ENCODE measurements at regions not wholly inside any gene's neighbourhood (a gene's known extent, or its start where the extent isn't known, plus 50 kb on each side); places are given as distances from the start of the nearest gene placed in this dataset.

GRCh38 chr4:178633263-178633662 lies 1191.0 kb upstream of the AGA start:
- no peak for DNase-seq

- no peak for DNase-seq
Measured at GRCh38 chr4:178664621-178665020, 1222.4 kb upstream of the AGA start.

- DNase-seq, result no peak
Measured at GRCh38 chr4:178665916-178666315, 1223.7 kb upstream of the AGA start.

DNA sequence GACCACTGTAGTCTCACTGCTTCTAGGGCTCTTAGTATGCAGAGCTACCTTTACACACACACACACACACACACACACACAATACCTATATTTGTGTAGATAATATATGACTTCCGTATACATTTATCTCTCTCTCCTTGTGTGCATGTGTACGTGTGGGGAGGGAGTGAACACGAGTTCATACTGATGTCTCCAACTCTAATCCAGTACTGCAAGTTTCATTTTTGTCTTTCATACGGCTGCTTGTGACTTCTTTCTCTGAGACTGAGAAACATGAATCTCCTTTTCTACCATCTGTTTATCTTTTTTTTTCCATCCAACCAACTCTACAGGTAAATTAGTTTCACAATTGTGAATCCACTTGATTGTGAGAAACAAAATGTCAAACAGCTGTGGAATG lies 1229.5 kb upstream of the AGA start:
- DNase-seq, result no peak

DNA sequence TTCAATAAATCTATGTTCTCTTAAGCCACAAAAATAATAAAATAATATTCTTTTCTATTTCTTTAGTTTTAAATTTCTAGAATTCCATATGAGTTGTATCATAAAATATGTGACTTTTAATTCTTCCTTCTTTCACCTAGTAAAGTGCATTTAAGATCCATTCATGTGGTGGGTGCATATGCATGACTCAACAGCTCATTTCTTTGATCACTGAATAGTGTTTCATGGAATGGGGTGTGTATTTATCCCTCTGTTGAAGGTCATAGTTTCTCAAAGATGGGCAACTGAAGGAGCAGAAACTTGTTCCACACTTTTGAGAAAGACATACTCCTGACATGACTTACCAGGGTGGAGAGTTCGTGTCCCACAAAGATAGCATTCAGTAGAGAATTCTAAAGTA lies 1230.3 kb upstream of the AGA start:
- DNase-seq, result no peak

GRCh38 chr4:178681871-178682270 lies 1239.6 kb upstream of the AGA start:
- DNase-seq, result no peak

DNA sequence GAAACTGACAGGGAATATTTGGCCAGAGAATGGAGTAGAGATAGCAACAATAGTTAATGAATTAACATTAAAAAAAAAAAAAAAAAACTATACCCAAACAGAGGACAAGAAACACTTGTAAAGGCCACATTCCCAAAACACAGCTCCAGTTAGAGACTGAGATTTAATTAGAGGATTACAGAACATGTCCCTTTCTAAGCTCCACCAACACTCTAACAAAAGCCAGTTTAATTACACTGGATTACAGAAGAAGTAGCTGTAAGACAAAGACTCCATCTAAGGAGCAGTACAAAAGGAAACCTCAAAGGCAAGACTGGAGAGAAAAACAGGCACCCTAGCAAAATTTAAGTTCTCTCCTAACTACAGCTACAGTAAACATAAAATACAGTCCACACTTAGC lies 1247.7 kb upstream of the AGA start:
- DNase-seq, result no peak

DNA sequence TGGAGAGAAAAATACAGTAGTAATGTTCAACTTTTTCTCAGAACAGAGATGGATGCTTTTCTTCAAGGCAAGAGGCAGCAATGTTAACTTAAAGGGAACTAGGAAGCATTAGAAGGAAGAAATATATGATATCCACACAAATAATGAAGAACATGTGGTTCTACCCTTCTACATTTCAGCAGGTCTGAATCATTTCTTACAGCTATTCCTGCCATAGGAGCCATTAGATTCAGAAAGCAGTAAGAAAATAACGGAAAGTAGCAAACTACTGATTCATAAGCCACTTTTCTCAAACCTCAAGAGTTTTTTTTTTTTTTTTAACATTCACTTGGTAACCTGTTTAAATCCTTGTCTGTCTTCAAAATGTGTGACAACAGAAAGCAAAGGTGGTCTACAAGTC lies 1251.6 kb upstream of the AGA start:
- no peak for DNase-seq

GRCh38 chr4:178696515-178696914 lies 1254.3 kb upstream of the AGA start:
- no peak for DNase-seq

DNA sequence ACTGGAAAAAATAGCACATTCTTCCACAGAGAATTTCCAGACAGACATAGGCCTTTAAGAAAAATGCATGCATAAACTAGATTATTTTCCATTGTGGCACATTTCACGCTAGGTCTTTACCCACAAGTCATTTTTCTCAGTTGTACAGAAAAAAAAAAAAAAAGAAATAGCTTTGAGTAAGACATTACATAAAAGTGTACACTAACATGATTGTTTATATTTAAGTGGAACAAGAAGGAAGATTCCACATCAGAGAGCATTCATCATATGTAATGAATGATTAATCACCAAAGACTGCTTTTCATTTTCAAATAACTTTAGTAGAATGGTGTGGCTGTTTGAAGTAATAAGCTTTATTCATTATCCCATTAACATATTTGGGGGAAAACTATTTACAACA lies 1270.2 kb upstream of the AGA start:
- no peak for DNase-seq

DNA sequence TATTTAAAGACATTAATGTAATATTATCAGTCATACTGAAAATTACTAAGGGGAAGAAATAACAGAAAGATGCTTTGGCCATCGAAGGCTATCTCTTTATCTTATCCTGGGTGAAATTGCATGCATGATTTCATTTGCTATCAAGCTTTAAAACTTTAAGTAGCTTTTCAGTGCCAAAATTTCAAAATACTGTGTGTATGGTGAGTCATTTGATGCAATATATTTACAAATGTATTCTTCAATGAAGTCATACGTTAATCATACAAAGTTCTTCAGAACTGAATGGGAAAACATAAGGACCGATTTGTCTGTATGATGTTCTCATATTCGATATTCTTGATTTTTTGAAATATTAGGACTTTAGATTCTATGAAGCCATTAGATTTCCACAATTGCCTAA lies 1295.8 kb upstream of the AGA start:
- DNase-seq, result no peak

GRCh38 chr4:178745203-178745602 lies 1303.0 kb upstream of the AGA start:
- DNase-seq, result no peak

- no peak for DNase-seq
Measured at GRCh38 chr4:178752954-178753525, 1310.8 kb upstream of the AGA start.

GRCh38 chr4:178778496-178778895 lies 1336.3 kb upstream of the AGA start:
- no peak for DNase-seq

- DNase-seq, result no peak
Measured at GRCh38 chr4:178781779-178782178, 1339.5 kb upstream of the AGA start.

- DNase-seq, result no peak
Measured at GRCh38 chr4:178784491-178784890, 1342.3 kb upstream of the AGA start.

DNA sequence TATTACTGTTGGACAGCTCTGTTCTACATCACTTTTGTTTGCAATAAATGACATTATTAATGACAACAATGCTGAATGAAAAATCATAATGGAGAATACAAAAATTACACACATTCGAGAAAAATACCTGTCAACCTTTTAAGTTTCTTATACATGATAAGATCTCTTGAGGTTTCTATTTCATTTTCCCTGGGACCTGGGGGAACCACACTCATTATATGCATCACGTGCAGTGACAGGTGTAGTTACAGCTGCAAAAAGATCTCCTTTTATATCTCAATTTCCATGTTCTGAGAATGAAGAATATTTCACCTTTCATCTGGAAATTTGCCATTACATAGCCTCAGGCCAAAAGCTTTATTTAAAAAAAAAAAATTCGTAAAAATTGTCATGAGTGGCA lies 1347.0 kb upstream of the AGA start:
- DNase-seq, result no peak

DNA sequence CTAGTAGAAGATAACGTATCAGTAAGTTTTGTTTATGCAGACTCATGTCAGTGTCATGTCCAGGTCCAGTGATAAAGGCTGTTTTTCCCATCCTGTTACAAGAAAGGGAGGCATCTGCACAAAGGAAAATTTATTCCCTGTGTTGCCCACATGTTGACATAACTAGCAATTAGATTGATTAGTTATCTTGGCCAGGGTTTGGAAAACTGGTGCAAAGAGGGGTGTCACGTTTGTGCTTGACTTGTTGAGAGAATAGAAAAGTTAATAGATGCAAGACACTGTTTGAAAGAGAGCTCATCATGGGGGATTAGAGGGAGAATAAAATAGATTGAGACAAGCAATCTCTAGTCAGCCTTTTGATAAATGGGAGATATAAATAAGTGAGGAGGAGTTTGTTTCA lies 1357.0 kb upstream of the AGA start:
- DNase-seq, result no peak

- no peak for DNase-seq
Measured at GRCh38 chr4:178808106-178808505, 1365.9 kb upstream of the AGA start.

- DNase-seq, result no peak
Measured at GRCh38 chr4:178809921-178810320, 1367.7 kb upstream of the AGA start.

DNA sequence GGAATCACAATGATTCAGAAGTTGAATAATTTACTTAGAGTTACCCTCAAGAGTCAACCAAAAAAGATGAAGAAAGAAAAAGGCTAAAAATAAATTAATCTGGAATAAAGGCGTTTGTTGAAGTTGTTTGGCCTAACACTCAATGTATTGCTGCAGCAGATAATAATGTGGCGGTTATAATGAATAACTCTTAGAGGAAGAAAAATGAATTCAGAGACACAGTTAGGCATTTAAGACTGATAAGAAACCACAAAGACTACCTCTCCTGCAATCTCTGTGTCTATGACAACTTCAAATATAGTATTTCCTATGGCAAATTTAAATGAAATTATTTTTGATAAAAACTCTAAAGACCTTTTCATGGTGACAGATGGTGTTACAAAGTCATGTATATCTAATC lies 1369.1 kb upstream of the AGA start:
- DNase-seq, result no peak

GRCh38 chr4:178812866-178813265 lies 1370.6 kb upstream of the AGA start:
- DNase-seq, result no peak

DNA sequence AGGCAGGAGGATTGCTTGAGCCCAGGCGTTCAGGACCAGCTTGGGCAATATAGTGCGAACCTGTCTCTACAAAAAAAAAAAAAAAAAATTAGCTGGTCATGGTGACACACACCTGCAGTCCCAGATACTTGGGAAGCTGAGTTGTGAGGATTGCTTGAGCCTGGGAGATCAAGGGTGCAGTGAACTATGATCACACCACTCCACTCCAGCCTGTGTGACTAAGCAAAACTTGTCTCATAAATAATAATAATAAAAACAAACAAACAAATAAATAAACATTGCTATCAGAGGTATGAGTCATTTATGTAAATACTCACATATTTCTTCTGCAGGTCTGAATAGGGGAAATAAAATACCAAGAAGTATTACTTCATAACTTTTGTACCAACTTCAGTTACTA lies 1372.7 kb upstream of the AGA start:
- no peak for DNase-seq

- no peak for DNase-seq
Measured at GRCh38 chr4:178823673-178824295, 1381.5 kb upstream of the AGA start.

GRCh38 chr4:178836865-178837264 lies 1394.6 kb upstream of the AGA start:
- no peak for DNase-seq
